Activated CD8-positive, alpha-beta memory T cell treated with anti-CD3 and anti-CD28 coated beads, Interleukin-2, amount 10 ng/mL, durations not matched to agents 7 days and 5 days (primary cell): ENCODE measurements at regions not wholly inside any gene's neighbourhood (a gene's known extent, or its start where the extent isn't known, plus 50 kb on each side); places are given as distances from the start of the nearest gene placed in this dataset.
"Not testable (repeated sequence)": the region's sequence is repeated elsewhere in the genome, so short reads cannot be mapped to it uniquely, and the experiment has no call there.

Experiments
- ATAC-seq: fragments of 150-1000 bp; cut with Tn5 transposase; one replicate; pipeline ENCODE4 v1.10.0; 2021; ENCODE audit warnings: moderate library complexity
- CTCF ChIA-PET: fragments of 350-600 bp; sonication (Branson Sonifier 250); formaldehyde crosslinking; loops from one replicate; lab custom pipeline; 2021; ENCODE audit warnings: antibody characterized with exemption; lab: Charles Lee
- DNase-seq: peaks from one replicate; pipeline ENCODE4 v3.0.0-alpha.2; 2020
- H3K27ac Mint-ChIP-seq: one replicate; pipeline ENCODE4 v1.8.0; 2021; ENCODE audit warnings: mild to moderate bottlenecking, mixed read lengths
- H3K27me3 Mint-ChIP-seq: one replicate; pipeline ENCODE4 v1.8.0; 2021; ENCODE audit warnings: mixed read lengths
- H3K36me3 Mint-ChIP-seq: one replicate; pipeline ENCODE4 v1.8.0; 2021; ENCODE audit warnings: mild to moderate bottlenecking, mixed read lengths
- H3K4me1 Mint-ChIP-seq: one replicate; pipeline ENCODE4 v1.8.0; 2021; ENCODE audit warnings: mixed read lengths
- H3K4me3 Mint-ChIP-seq: one replicate; pipeline ENCODE4 v1.8.0; 2021; ENCODE audit warnings: mild to moderate bottlenecking, moderate library complexity, mixed read lengths
- H3K9me3 Mint-ChIP-seq: one replicate; pipeline ENCODE4 v1.8.0; 2022; ENCODE audit warnings: low read depth, mixed read lengths

GRCh38 chr19:57002195-57002601, 117.6 kb upstream of the USP29 start:
- no peak for DNase-seq
- no peaks in the 10 kb centered on the region for H3K27me3 Mint-ChIP-seq
- ATAC-seq = no peak
- no peaks in the 10 kb centered on the region for H3K4me1 Mint-ChIP-seq
- no peak overlapping the region for H3K4me3 Mint-ChIP-seq
- peaks cover 1% of the 10 kb centered on the region for H3K36me3 Mint-ChIP-seq
- H3K27ac Mint-ChIP-seq = no peak overlapping the region
- CTCF ChIA-PET = no interaction called here
- peaks cover 19% of the 10 kb centered on the region for H3K9me3 Mint-ChIP-seq

DNA sequence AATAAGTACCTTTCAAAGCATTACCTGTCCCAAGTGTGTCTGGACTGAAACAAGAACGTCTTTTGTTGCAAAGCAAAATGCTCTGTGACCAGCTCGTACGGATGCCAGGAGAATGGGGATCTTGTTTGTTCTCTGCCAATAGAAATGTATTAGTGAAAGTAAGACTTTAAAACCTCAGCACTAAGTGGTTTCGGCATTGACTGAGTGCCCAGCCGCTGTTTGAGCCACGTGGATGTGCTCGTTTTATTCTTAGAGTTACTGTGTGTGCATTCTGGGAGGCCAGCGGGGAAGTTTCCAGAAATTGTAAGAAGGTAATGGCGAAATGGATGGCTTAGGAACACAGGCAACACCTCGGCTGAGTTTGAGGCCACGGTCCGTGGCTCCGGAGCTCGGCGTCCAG, 117.1 kb upstream of the USP29 start:
- ATAC-seq (no peak), DNase-seq (no peak)
- Mint-ChIP-seq H3K27me3 (no peaks in the 10 kb centered on the region), H3K4me1 (no peaks in the 10 kb centered on the region), H3K27ac (no peak overlapping the region), H3K36me3 (peaks cover 1% of the 10 kb centered on the region), H3K4me3 (no peak overlapping the region), H3K9me3 (peaks cover 24% of the 10 kb centered on the region)
- CTCF ChIA-PET = no interaction called here

- CTCF ChIA-PET = no interaction called here
- Mint-ChIP-seq H3K4me3 (no peak overlapping the region), H3K9me3 (peaks cover 36% of the 10 kb centered on the region), H3K36me3 (peaks cover 1% of the 10 kb centered on the region), H3K27ac (no peak overlapping the region), H3K27me3 (no peaks in the 10 kb centered on the region), H3K4me1 (no peaks in the 10 kb centered on the region)
- ATAC-seq = no peak
- DNase-seq = no peak
Observed at GRCh38 chr19:57004418-57004817, 115.4 kb upstream of the USP29 start.

DNA sequence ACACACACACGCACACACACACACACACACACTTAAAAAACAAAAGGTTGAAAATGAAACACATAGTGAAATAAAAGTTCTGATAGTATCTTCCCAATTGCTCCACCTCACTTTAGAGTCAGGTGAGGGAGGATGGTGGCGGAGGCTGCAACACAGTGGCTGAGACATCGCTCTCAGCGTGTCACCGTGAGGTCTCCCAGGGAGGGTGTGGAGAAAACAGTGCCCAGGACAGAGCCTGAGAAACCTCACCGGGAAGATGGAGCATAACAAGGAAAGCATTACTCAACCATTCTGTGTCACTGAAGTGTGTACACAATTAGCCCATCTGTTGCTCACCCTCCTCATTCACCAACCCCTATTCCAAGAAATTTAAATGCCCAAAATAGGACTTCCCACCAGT, 111.4 kb upstream of the USP29 start:
- no peaks in the 10 kb centered on the region for H3K4me1 Mint-ChIP-seq
- no peaks in the 10 kb centered on the region for H3K36me3 Mint-ChIP-seq
- CTCF ChIA-PET = no interaction called here
- no peak overlapping the region for H3K4me3 Mint-ChIP-seq
- H3K27me3 Mint-ChIP-seq = no peaks in the 10 kb centered on the region
- H3K9me3 Mint-ChIP-seq = peaks cover 36% of the 10 kb centered on the region
- ATAC-seq (no peak), DNase-seq (no peak)
- no peak overlapping the region for H3K27ac Mint-ChIP-seq

- Mint-ChIP-seq H3K9me3 (peaks cover 45% of the 10 kb centered on the region), H3K36me3 (no peaks in the 10 kb centered on the region), H3K4me1 (no peaks in the 10 kb centered on the region), H3K27me3 (no peaks in the 10 kb centered on the region), H3K4me3 (no peak overlapping the region), H3K27ac (no peak overlapping the region)
- DNase-seq = no peak
- CTCF ChIA-PET = no interaction called here
- ATAC-seq = no peak
Observed at GRCh38 chr19:57010541-57010940, 109.2 kb upstream of the USP29 start.

DNA sequence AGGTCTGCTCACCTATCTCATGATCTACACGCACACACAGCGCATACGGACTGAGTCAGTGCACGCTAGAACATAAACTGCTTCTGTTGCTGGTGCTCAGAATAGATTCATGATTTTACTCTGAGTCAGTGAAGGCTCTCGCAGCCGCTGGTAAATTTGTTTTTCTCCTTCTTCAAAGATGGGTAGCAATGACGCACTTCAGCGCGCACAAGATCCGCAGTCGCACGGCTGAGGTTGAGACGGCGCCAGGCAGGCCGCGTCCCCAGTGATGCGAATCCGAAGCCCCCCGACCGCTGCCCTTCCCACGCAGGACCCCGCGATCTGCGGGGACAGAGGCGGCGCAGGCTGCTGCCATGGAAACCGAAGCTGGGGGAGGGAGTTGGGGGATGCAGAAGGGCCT, 103.7 kb upstream of the USP29 start:
- H3K27ac Mint-ChIP-seq = no peak overlapping the region
- CTCF ChIA-PET = no interaction called here
- peaks cover 26% of the 10 kb centered on the region for H3K9me3 Mint-ChIP-seq
- H3K36me3 Mint-ChIP-seq = no peaks in the 10 kb centered on the region
- DNase-seq (no peak), ATAC-seq (no peak)
- no peaks in the 10 kb centered on the region for H3K4me1 Mint-ChIP-seq
- H3K4me3 Mint-ChIP-seq = no peak overlapping the region
- no peaks in the 10 kb centered on the region for H3K27me3 Mint-ChIP-seq

- H3K4me1 Mint-ChIP-seq = no peaks in the 10 kb centered on the region
- no peak overlapping the region for H3K4me3 Mint-ChIP-seq
- no peak for DNase-seq
- peaks cover 24% of the 10 kb centered on the region for H3K9me3 Mint-ChIP-seq
- CTCF ChIA-PET = no interaction called here
- no peaks in the 10 kb centered on the region for H3K27me3 Mint-ChIP-seq
- no peak overlapping the region for H3K27ac Mint-ChIP-seq
- H3K36me3 Mint-ChIP-seq = no peaks in the 10 kb centered on the region
- ATAC-seq = no peak
Observed at GRCh38 chr19:57016491-57016890, 103.3 kb upstream of the USP29 start.

DNA sequence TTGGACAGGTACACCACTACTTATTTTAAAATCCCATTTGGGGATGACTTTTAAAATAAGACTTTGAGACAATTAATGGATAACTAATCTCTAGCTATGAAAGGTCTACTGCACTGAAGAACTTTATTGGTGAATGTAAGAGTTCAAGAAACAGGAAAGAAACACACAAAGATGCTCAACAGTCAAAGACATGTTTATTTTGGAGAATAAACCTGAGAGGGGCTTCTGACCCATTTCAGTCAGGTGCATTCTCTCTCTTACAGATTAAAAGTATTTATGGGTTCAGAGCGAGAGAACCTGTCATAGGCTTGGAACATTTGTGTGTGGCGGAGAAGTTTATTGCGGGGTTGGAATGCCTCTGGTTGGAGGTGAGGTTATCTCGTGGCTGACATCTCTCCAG, 94.3 kb upstream of the USP29 start:
- DNase-seq = no peak

GRCh38 chr19:57026476-57026875, 93.3 kb upstream of the USP29 start:
- H3K27ac Mint-ChIP-seq = no peak overlapping the region
- no peaks in the 10 kb centered on the region for H3K4me1 Mint-ChIP-seq
- H3K9me3 Mint-ChIP-seq = peaks cover 28% of the 10 kb centered on the region
- H3K36me3 Mint-ChIP-seq = no peaks in the 10 kb centered on the region
- no peak overlapping the region for H3K4me3 Mint-ChIP-seq
- ATAC-seq (no peak), DNase-seq (no peak)
- CTCF ChIA-PET = no interaction called here
- no peaks in the 10 kb centered on the region for H3K27me3 Mint-ChIP-seq

More for the DNA sequence above, 94.3 kb upstream of the USP29 start:
- no peaks in the 10 kb centered on the region for H3K27me3 Mint-ChIP-seq
- H3K36me3 Mint-ChIP-seq = no peaks in the 10 kb centered on the region
- ATAC-seq = no peak
- no peaks in the 10 kb centered on the region for H3K4me1 Mint-ChIP-seq
- H3K4me3 Mint-ChIP-seq = no peak overlapping the region
- no peak overlapping the region for H3K27ac Mint-ChIP-seq
- CTCF ChIA-PET = no interaction called here
- H3K9me3 Mint-ChIP-seq = peaks cover 25% of the 10 kb centered on the region

DNA sequence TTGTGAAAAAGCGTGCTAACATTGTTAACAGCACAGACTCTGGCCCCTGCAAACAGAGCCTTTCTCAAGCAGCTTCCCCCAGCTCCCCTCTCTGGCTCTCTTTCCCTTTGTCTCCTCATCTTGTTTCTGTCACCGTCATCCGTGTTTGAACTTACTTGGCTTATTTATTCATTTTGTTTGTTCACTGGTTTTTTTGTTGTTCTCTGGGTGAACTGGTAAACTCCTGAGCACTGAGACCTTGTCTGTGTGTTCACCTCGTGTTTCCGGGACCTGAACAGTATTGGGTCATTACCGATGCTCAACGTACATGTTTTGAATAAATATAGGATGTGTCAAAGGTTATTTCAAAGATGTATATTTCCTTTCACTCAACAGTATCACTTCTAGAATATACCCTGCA, 92.4 kb upstream of the USP29 start:
- H3K27me3 Mint-ChIP-seq = no peaks in the 10 kb centered on the region
- no peaks in the 10 kb centered on the region for H3K36me3 Mint-ChIP-seq
- CTCF ChIA-PET = no interaction called here
- no peak overlapping the region for H3K27ac Mint-ChIP-seq
- H3K4me1 Mint-ChIP-seq = no peaks in the 10 kb centered on the region
- peaks cover 23% of the 10 kb centered on the region for H3K9me3 Mint-ChIP-seq
- ATAC-seq = no peak
- no peak for DNase-seq
- H3K4me3 Mint-ChIP-seq = no peak overlapping the region

DNA sequence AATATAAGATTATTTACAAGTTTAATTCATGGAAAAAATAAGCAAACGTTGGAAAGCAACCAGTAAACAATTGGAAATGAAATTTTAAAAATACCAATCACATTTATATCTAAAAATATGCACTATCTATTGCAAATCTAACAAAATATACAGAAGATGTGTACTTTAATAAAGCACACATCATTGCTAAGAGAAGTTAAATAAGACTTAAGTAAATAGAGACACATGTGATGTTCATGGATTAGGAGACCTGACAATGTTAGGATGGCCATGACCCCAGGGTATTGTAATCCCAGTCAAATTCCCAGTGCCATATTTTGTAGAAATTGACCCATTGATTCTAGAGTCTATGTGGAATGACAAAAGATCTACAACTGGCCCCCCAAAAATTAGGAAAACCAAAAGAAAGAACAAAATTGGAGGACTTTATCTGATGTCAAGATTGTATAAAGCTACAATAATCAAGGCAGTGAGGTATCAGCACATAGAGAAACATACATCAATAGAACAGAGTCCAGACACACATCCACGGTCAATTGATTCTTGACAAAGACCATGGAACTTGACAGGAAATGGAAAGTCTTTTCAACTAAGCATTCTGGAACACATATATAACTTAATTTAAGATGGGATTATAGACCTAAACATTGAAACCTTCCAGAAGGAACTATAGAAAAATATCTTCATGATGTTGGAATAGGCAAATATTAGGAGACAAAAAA, 90.8 kb upstream of the USP29 start:
- ATAC-seq = no peak
- Mint-ChIP-seq H3K4me1 (no peaks in the 10 kb centered on the region), H3K27ac (no peak overlapping the region), H3K9me3 (peaks cover 25% of the 10 kb centered on the region), H3K36me3 (no peaks in the 10 kb centered on the region), H3K4me3 (no peak overlapping the region), H3K27me3 (no peaks in the 10 kb centered on the region)
- CTCF ChIA-PET = no interaction called here
- no peak for DNase-seq

- H3K4me1 Mint-ChIP-seq = no peaks in the 10 kb centered on the region
- no peak for ATAC-seq
- DNase-seq = no peak
- H3K9me3 Mint-ChIP-seq = peaks cover 24% of the 10 kb centered on the region
- H3K27ac Mint-ChIP-seq = no peak overlapping the region
- no peaks in the 10 kb centered on the region for H3K27me3 Mint-ChIP-seq
- CTCF ChIA-PET = no interaction called here
- H3K36me3 Mint-ChIP-seq = peaks cover 1% of the 10 kb centered on the region
- H3K4me3 Mint-ChIP-seq = no peak overlapping the region
Observed at GRCh38 chr19:57031106-57031505, 88.7 kb upstream of the USP29 start.

- Mint-ChIP-seq H3K4me3 (no peak overlapping the region), H3K36me3 (peaks cover 1% of the 10 kb centered on the region), H3K27me3 (no peaks in the 10 kb centered on the region), H3K4me1 (no peaks in the 10 kb centered on the region), H3K27ac (no peak overlapping the region), H3K9me3 (peaks cover 30% of the 10 kb centered on the region)
- CTCF ChIA-PET = no interaction called here
- ATAC-seq (no peak), DNase-seq (no peak)
Observed at GRCh38 chr19:57033576-57033975, 86.2 kb upstream of the USP29 start.

GRCh38 chr19:57034544-57034943, 85.2 kb upstream of the USP29 start:
- Mint-ChIP-seq H3K27ac (no peak overlapping the region), H3K27me3 (no peaks in the 10 kb centered on the region), H3K4me1 (no peaks in the 10 kb centered on the region), H3K4me3 (no peak overlapping the region), H3K36me3 (peaks cover 1% of the 10 kb centered on the region), H3K9me3 (peaks cover 37% of the 10 kb centered on the region)
- no peak for DNase-seq
- CTCF ChIA-PET = no interaction called here
- no peak for ATAC-seq

- H3K4me3 Mint-ChIP-seq, H3K27me3 Mint-ChIP-seq, H3K36me3 Mint-ChIP-seq, DNase-seq, H3K27ac Mint-ChIP-seq, ATAC-seq, CTCF ChIA-PET, H3K4me1 Mint-ChIP-seq: not testable (repeated sequence)
- H3K9me3 Mint-ChIP-seq = peaks cover 40% of the 10 kb centered on the region
Observed at GRCh38 chr19:57035740-57036139, 84.0 kb upstream of the USP29 start.
